Stimulated activated memory B cell treated with anti-CD40 and anti-IgM and Interleukin-4, amounts not matched to agents 10 μg/mL and 1 μg/mL and 100 μg/mL, for 72 hours (primary cell): ENCODE measurements at regions not wholly inside any gene's neighbourhood (a gene's known extent, or its start where the extent isn't known, plus 50 kb on each side); places are given as distances from the start of the nearest gene placed in this dataset.

ENCODE experiments used
- ATAC-seq: fragments of 150-1000 bp; cut with Tn5 transposase; 2 replicates; pipeline ENCODE4 v1.10.0; 2021
- H3K27ac Mint-ChIP-seq: one replicate; pipeline ENCODE4 v1.8.0; 2022; ENCODE audit warnings: mild to moderate bottlenecking, mixed read lengths
- H3K27me3 Mint-ChIP-seq: one replicate; pipeline ENCODE4 v1.8.0; 2022; ENCODE audit warnings: mixed read lengths
- H3K36me3 Mint-ChIP-seq: one replicate; pipeline ENCODE4 v1.8.0; 2022; ENCODE audit warnings: mixed read lengths
- H3K4me1 Mint-ChIP-seq: one replicate; pipeline ENCODE4 v1.8.0; 2022; ENCODE audit warnings: mixed read lengths
- H3K4me3 Mint-ChIP-seq: one replicate; pipeline ENCODE4 v1.8.0; 2022; ENCODE audit warnings: mild to moderate bottlenecking, moderate library complexity, mixed read lengths
- H3K9me3 Mint-ChIP-seq: one replicate; pipeline ENCODE4 v1.8.0; 2022; ENCODE audit warnings: mixed read lengths

GRCh38 chr10:111335826-111336225, 259.0 kb downstream of the ADRA2A start:
- no peak overlapping the region for H3K4me3 Mint-ChIP-seq

GRCh38 chr10:111338035-111338434, 261.2 kb downstream of the ADRA2A start:
- no peak overlapping the region for H3K4me3 Mint-ChIP-seq
- H3K9me3 Mint-ChIP-seq, result peaks cover 14% of the 10 kb centered on the region
- H3K27ac Mint-ChIP-seq, result no peak overlapping the region
- ATAC-seq, result no peak
- H3K27me3 Mint-ChIP-seq, result peaks cover 9% of the 10 kb centered on the region
- peaks cover 12% of the 10 kb centered on the region for H3K36me3 Mint-ChIP-seq
- peaks cover 19% of the 10 kb centered on the region for H3K4me1 Mint-ChIP-seq

More at GRCh38 chr10:111335826-111336225, 259.0 kb downstream of the ADRA2A start:
- no peak for ATAC-seq
- Mint-ChIP-seq H3K27ac (no peak overlapping the region), H3K27me3 (peaks cover 9% of the 10 kb centered on the region), H3K9me3 (peaks cover 6% of the 10 kb centered on the region), H3K4me1 (peaks cover 19% of the 10 kb centered on the region), H3K36me3 (peaks cover 8% of the 10 kb centered on the region)

- Mint-ChIP-seq H3K27me3 (peaks cover 9% of the 10 kb centered on the region), H3K9me3 (peaks cover 18% of the 10 kb centered on the region), H3K36me3 (peaks cover 12% of the 10 kb centered on the region), H3K4me3 (no peak overlapping the region), H3K4me1 (peaks cover 19% of the 10 kb centered on the region), H3K27ac (no peak overlapping the region)
- ATAC-seq, result peak; percentile 34
Observed at GRCh38 chr10:111338805-111339204, 262.0 kb downstream of the ADRA2A start.

DNA sequence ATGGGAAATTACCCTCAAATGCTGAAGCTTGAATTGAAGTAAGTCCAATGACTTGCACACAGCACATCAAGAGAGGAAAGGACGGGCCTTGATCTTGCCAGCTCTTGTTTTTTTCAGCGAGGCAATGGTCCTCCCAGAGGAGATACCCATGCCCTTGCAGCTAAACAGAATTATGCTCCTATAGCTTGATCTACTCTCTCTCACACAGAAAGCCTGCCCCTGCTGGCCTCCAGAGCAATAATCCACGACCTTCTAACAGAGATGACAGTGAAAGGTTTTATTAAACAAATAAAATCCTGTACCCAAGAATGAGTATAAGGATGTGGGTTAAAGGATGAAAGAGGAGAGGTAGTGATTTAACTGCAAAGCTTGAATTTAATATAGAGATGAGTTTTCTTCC, 268.0 kb downstream of the ADRA2A start:
- no peak for ATAC-seq
- Mint-ChIP-seq H3K36me3 (peaks cover 12% of the 10 kb centered on the region), H3K9me3 (peaks cover 18% of the 10 kb centered on the region), H3K27me3 (peaks cover 20% of the 10 kb centered on the region), H3K4me1 (no peaks in the 10 kb centered on the region), H3K27ac (no peak overlapping the region), H3K4me3 (no peak overlapping the region)

GRCh38 chr10:111347386-111348013, 270.7 kb downstream of the ADRA2A start:
- no peaks in the 10 kb centered on the region for H3K36me3 Mint-ChIP-seq
- ATAC-seq, result no peak
- peaks cover 7% of the 10 kb centered on the region for H3K9me3 Mint-ChIP-seq
- H3K4me1 Mint-ChIP-seq, result no peaks in the 10 kb centered on the region
- H3K27me3 Mint-ChIP-seq, result peaks cover 31% of the 10 kb centered on the region
- no peak overlapping the region for H3K27ac Mint-ChIP-seq
- no peak overlapping the region for H3K4me3 Mint-ChIP-seq

DNA sequence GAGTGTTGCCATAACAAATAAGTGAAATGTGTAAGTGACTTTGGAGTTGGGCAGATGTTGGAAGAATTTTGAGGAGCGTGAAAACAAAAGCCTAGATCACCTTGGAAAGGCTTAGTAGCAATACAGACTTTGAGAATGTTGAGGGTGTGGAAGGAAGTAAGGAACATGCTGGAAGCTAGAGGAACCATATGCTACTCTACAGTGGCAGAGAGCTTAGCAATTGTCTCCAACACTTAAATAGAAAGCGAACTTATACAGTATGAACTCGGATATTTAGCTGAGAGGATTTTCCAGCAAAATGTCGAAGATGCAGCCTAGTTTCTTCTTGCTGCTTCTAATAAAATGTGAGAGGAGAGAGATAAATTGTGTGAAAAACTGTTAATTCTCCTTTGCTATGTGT, 271.2 kb downstream of the ADRA2A start:
- Mint-ChIP-seq H3K4me3 (no peak overlapping the region), H3K4me1 (no peaks in the 10 kb centered on the region), H3K9me3 (peaks cover 5% of the 10 kb centered on the region), H3K27me3 (peaks cover 37% of the 10 kb centered on the region), H3K27ac (no peak overlapping the region), H3K36me3 (no peaks in the 10 kb centered on the region)
- no peak for ATAC-seq

DNA sequence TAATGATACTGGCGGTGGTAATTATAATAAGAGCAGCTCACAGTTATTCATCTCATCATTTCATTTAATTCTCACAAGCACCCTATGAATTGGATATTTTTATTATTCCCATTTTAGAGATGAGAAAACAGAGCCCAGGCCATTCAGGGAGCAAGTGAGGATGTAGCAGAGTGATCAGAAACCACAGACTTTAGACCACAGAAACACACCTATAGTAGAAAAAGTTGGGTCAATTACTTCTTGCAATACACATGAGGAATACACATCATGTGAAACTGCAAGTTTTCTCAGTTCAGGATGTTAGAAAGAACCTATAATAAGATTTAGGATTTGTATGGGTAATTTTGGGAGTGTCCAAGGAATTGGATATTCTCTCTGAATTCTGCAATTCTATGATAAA, 278.0 kb downstream of the ADRA2A start:
- Mint-ChIP-seq H3K4me3 (no peak overlapping the region), H3K27ac (no peak overlapping the region), H3K9me3 (no peaks in the 10 kb centered on the region), H3K36me3 (no peaks in the 10 kb centered on the region), H3K27me3 (peaks cover 32% of the 10 kb centered on the region), H3K4me1 (no peaks in the 10 kb centered on the region)
- ATAC-seq, result no peak

GRCh38 chr10:111356571-111356970, 279.7 kb downstream of the ADRA2A start:
- peaks cover 33% of the 10 kb centered on the region for H3K27me3 Mint-ChIP-seq
- ATAC-seq, result no peak
- no peak overlapping the region for H3K27ac Mint-ChIP-seq
- no peaks in the 10 kb centered on the region for H3K36me3 Mint-ChIP-seq
- no peaks in the 10 kb centered on the region for H3K9me3 Mint-ChIP-seq
- no peak overlapping the region for H3K4me3 Mint-ChIP-seq
- H3K4me1 Mint-ChIP-seq, result no peaks in the 10 kb centered on the region

- H3K36me3 Mint-ChIP-seq, result no peaks in the 10 kb centered on the region
- peaks cover 39% of the 10 kb centered on the region for H3K27me3 Mint-ChIP-seq
- H3K4me1 Mint-ChIP-seq, result no peaks in the 10 kb centered on the region
- H3K4me3 Mint-ChIP-seq, result no peak overlapping the region
- no peak for ATAC-seq
- no peaks in the 10 kb centered on the region for H3K9me3 Mint-ChIP-seq
- no peak overlapping the region for H3K27ac Mint-ChIP-seq
Observed at GRCh38 chr10:111357859-111358258, 281.0 kb downstream of the ADRA2A start.

DNA sequence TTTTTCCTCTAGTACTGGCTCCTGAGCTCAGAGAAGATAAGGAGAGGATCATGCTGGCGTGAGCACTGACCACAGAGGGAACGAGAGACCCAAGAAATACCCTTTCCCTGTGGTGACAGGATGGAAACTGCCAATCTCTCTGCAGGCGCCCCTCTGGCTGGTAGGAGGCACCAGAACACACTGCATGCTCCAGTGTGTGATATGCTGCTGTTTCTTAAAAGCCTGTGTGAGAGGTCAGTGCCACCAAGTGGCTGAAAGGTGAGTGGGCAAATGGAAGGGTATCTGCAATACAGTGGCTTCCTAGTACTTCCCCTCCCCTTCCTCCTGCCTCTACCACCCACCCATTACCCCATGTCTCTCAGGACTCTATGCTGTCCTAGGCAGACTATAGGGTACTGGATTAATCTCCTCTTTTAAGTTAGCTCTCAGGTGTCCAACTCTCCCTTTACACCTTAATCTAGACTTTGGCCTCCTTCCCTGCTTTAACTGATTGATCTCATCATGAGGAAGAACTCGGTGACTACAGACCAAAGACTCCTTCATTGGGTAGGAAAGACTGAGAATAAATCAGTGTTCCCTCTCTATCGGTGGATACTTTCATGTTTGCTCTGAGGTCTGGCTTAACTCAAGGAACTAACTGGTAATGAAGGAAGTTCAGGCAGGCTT, 283.6 kb downstream of the ADRA2A start:
- no peak overlapping the region for H3K4me3 Mint-ChIP-seq
- no peaks in the 10 kb centered on the region for H3K9me3 Mint-ChIP-seq
- peak; percentile 71 for ATAC-seq
- no peaks in the 10 kb centered on the region for H3K4me1 Mint-ChIP-seq
- H3K27ac Mint-ChIP-seq, result no peak overlapping the region
- H3K27me3 Mint-ChIP-seq, result peaks cover 22% of the 10 kb centered on the region
- H3K36me3 Mint-ChIP-seq, result no peaks in the 10 kb centered on the region

DNA sequence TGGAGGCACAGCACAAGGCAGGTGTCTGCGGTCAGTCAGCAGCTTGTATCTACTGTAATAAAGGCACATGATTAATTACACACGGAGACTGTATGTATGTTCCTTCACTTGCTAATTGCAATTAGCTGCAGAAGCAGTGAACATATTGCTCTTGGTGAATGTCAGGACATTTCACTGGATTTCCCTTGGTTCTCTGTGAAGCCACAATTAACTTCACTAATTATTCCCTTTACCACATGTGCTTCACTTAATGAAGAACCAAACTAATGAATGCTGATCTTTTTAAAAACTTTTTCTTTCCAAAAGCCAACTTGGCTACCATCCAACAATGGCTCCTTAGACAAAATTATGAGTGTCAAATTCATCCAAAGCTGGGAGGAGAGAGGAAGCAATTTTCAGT, 290.7 kb downstream of the ADRA2A start:
- Mint-ChIP-seq H3K36me3 (no peaks in the 10 kb centered on the region), H3K27me3 (peaks cover 26% of the 10 kb centered on the region), H3K27ac (no peak overlapping the region), H3K9me3 (no peaks in the 10 kb centered on the region), H3K4me1 (no peaks in the 10 kb centered on the region), H3K4me3 (no peak overlapping the region)
- ATAC-seq, result no peak

- Mint-ChIP-seq H3K36me3 (no peaks in the 10 kb centered on the region), H3K9me3 (no peaks in the 10 kb centered on the region), H3K27ac (no peak overlapping the region), H3K4me3 (no peak overlapping the region), H3K27me3 (peaks cover 30% of the 10 kb centered on the region), H3K4me1 (no peaks in the 10 kb centered on the region)
- ATAC-seq, result no peak
Observed at GRCh38 chr10:111370101-111370500, 293.3 kb downstream of the ADRA2A start.

DNA sequence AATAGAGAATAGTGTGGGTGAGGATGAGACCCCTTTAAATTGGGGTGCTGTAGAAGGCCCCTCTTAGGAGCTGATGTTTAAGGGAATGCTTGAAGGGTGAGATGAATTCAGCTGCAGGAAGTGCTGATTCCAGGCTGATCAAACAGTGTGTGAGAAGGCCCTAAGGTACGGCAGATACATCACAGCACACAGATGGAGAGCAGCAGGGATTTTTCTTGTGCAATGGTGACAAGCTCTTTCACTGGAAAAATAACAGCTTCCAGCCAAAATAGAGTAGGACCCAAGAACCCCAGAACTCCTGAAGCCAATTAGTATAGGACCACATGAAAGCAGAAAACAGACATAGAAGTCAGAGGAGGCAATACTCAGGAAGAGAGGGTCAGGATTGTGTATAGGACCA, 296.9 kb downstream of the ADRA2A start:
- Mint-ChIP-seq H3K9me3 (no peaks in the 10 kb centered on the region), H3K27me3 (peaks cover 36% of the 10 kb centered on the region), H3K27ac (no peak overlapping the region), H3K4me1 (no peaks in the 10 kb centered on the region), H3K36me3 (no peaks in the 10 kb centered on the region), H3K4me3 (no peak overlapping the region)
- ATAC-seq, result no peak

- Mint-ChIP-seq H3K27ac (no peak overlapping the region), H3K36me3 (no peaks in the 10 kb centered on the region), H3K27me3 (peaks cover 27% of the 10 kb centered on the region), H3K9me3 (no peaks in the 10 kb centered on the region), H3K4me1 (no peaks in the 10 kb centered on the region), H3K4me3 (no peak overlapping the region)
- no peak for ATAC-seq
Observed at GRCh38 chr10:111379534-111380187, 302.8 kb downstream of the ADRA2A start.

GRCh38 chr10:111384556-111384955, 307.7 kb downstream of the ADRA2A start:
- no peak overlapping the region for H3K27ac Mint-ChIP-seq
- H3K36me3 Mint-ChIP-seq, result no peaks in the 10 kb centered on the region
- H3K27me3 Mint-ChIP-seq, result peaks cover 21% of the 10 kb centered on the region
- H3K9me3 Mint-ChIP-seq, result no peaks in the 10 kb centered on the region
- H3K4me1 Mint-ChIP-seq, result no peaks in the 10 kb centered on the region
- no peak for ATAC-seq
- H3K4me3 Mint-ChIP-seq, result no peak overlapping the region
